ENCODE measurements at regions not wholly inside any gene's neighbourhood (a gene's known extent, or its start where the extent isn't known, plus 50 kb on each side); places are given as distances from the start of the nearest gene placed in this dataset.

DNA sequence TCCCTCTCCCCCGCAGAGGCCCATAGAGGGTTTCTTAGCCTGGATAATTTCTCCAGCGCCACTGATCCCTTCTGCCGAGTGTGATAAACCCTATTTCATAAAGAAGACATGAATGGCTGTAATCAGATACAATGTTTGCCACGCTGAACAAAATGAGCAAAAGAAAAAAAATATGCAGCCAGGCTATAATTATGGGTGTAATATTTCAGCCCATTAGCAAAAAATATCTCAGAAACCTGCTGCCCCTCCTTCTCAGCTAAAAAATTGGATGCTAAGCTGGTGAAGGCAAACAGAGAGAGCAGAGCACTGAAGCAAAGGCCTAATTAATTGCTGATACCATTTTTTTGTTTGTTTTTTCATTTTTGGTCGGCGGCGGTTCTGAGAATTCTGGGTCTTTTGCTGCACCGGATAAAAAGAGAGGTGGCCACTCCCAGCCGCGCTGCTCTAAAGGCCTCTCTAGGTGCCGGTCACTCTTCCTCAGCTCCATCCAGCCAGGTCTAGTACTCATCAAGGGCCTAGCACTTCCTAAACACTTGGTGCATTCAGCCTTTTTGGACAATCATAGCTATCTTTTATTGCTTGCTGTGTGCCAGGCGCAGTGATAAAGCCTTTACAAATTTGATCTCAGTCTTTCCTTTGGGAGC, 128.7 kb upstream of the TLE3 start:
- no peak for DNase-seq (ENCODE audit: low read depth, low spot score)
- H3K36me3 ChIP-seq (ENCODE audit: insufficient read depth, insufficient read length, low read length), result no peaks in the 10 kb centered on the region
- H3K27me3 ChIP-seq (ENCODE audit: insufficient read depth, insufficient read length), result no peaks in the 10 kb centered on the region
- TF ChIP-seq YY1 (IDR thresholded peaks at IDR 0.05; ENCODE audit: insufficient read depth, insufficient read length) (no peak), ZNF274 (IDR thresholded peaks at IDR 0.05; ENCODE audit: low read depth, low read length) (no peak), SUZ12 (IDR thresholded peaks at IDR 0.05; ENCODE audit: extremely low read depth, insufficient read depth, insufficient read length) (no peak)
- no peaks in the 10 kb centered on the region for H3K4me1 ChIP-seq (ENCODE audit: insufficient read depth, insufficient read length)
- no peak overlapping the region for H3K4me3 ChIP-seq (ENCODE audit: insufficient read length, low read depth)
- H3K9ac ChIP-seq (ENCODE audit: insufficient read length, low read depth), result no peak overlapping the region
- H3K9me3 ChIP-seq (ENCODE audit: insufficient read depth, low read length), result peaks cover 18% of the 10 kb centered on the region

DNA sequence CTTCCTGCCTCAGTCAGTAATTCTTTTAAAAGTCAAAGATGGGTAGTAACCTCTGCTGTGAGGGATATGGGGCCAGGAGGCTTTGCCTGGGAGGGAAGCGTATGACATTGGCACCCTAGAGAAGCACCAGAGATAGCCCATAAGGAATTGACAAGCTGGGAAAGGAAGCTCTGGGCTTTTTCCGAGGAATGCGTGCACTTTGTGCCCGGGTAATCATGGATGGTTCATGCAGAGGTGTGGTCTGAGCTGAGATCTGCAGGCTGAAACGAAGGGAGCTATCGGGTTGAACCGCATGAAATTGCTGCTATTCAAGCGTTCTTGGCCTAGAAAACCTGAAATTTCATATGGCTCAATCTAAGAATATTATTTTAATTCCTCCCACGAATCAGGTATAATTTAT, 127.7 kb upstream of the TLE3 start:
- Histone ChIP-seq H3K36me3 (ENCODE audit: insufficient read depth, insufficient read length, low read length) (no peaks in the 10 kb centered on the region), H3K9ac (ENCODE audit: insufficient read length, low read depth) (no peak overlapping the region), H3K27me3 (ENCODE audit: insufficient read depth, insufficient read length) (no peaks in the 10 kb centered on the region), H3K4me3 (ENCODE audit: insufficient read length, low read depth) (no peak overlapping the region), H3K4me1 (ENCODE audit: insufficient read depth, insufficient read length) (no peaks in the 10 kb centered on the region), H3K9me3 (ENCODE audit: insufficient read depth, low read length) (peaks cover 8% of the 10 kb centered on the region; the same call in 1 of the 2 replicates)
- no peak for DNase-seq (ENCODE audit: low read depth, low spot score)
- TF ChIP-seq ZNF274 (IDR thresholded peaks at IDR 0.05; ENCODE audit: low read depth, low read length), result no peak
- TF ChIP-seq SUZ12 (IDR thresholded peaks at IDR 0.05; ENCODE audit: extremely low read depth, insufficient read depth, insufficient read length), result no peak
- no peak for TF ChIP-seq YY1 (IDR thresholded peaks at IDR 0.05; ENCODE audit: insufficient read depth, insufficient read length)

DNA sequence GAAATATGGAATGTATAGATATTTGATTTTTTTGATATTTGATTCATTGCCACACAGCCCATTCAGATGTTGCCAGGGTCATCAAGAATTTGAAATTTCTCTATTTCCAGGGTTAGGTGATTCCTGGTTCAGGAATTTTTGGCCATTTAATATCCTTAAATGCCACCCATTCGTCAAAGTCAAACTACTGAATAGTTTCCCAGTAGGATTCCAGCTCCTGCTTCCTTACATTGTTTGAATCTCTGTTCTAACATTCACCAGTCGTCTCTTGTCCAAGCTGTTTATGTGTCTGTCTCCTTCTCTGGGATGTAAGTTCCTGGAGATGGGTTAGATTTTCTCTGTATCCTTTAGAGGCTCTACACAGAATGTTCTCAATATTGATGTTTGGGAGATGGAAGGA, 124.9 kb upstream of the TLE3 start:
- no peaks in the 10 kb centered on the region for H3K27me3 ChIP-seq (ENCODE audit: insufficient read depth, insufficient read length)
- TF ChIP-seq ZNF274 (IDR thresholded peaks at IDR 0.05; ENCODE audit: low read depth, low read length) (no peak), SUZ12 (IDR thresholded peaks at IDR 0.05; ENCODE audit: extremely low read depth, insufficient read depth, insufficient read length) (no peak), YY1 (IDR thresholded peaks at IDR 0.05; ENCODE audit: insufficient read depth, insufficient read length) (no peak)
- no peaks in the 10 kb centered on the region for H3K9me3 ChIP-seq (ENCODE audit: insufficient read depth, low read length)
- H3K36me3 ChIP-seq (ENCODE audit: insufficient read depth, insufficient read length, low read length), result no peaks in the 10 kb centered on the region
- no peak for DNase-seq (ENCODE audit: low read depth, low spot score)
- H3K9ac ChIP-seq (ENCODE audit: insufficient read length, low read depth), result no peak overlapping the region
- peaks cover 3% of the 10 kb centered on the region for H3K4me1 ChIP-seq (ENCODE audit: insufficient read depth, insufficient read length)
- H3K4me3 ChIP-seq (ENCODE audit: insufficient read length, low read depth), result no peak overlapping the region

DNA sequence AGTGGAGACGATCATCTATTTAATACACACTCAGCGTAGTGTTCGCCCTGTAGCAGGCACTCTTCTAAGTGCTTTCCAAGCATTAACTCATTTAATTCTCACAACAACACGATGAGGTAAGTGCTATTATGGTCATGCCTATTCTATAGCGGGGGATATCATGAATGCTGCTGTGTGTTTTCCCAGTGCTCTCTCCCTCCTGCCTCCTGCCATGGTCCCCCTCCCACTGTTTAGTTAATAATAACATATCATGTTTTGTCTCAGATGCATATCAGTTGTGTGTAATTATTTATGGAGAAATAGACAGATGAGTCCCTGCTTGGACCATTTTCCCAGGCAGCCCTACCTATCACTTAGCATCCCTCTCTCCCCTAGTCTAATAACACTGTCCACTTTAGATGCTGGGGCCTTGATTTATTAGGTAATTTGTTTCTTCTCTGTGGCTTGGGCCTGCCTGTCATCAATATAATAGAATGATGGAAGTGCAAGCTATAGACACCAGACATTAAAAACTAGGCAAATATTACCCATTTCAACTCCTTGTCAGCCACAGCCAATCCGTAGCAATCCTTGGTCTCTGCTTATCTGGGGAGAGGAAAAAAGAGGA, 122.9 kb upstream of the TLE3 start:
- no peaks in the 10 kb centered on the region for H3K9me3 ChIP-seq (ENCODE audit: insufficient read depth, low read length)
- DNase-seq (ENCODE audit: low read depth, low spot score), result no peak
- peaks cover 6% of the 10 kb centered on the region for H3K4me1 ChIP-seq (ENCODE audit: insufficient read depth, insufficient read length)
- H3K36me3 ChIP-seq (ENCODE audit: insufficient read depth, insufficient read length, low read length), result no peaks in the 10 kb centered on the region
- TF ChIP-seq SUZ12 (IDR thresholded peaks at IDR 0.05; ENCODE audit: extremely low read depth, insufficient read depth, insufficient read length), result no peak
- no peak for TF ChIP-seq YY1 (IDR thresholded peaks at IDR 0.05; ENCODE audit: insufficient read depth, insufficient read length)
- no peak for TF ChIP-seq ZNF274 (IDR thresholded peaks at IDR 0.05; ENCODE audit: low read depth, low read length)
- no peak overlapping the region for H3K9ac ChIP-seq (ENCODE audit: insufficient read length, low read depth)
- no peak overlapping the region for H3K4me3 ChIP-seq (ENCODE audit: insufficient read length, low read depth)
- H3K27me3 ChIP-seq (ENCODE audit: insufficient read depth, insufficient read length), result no peaks in the 10 kb centered on the region

DNA sequence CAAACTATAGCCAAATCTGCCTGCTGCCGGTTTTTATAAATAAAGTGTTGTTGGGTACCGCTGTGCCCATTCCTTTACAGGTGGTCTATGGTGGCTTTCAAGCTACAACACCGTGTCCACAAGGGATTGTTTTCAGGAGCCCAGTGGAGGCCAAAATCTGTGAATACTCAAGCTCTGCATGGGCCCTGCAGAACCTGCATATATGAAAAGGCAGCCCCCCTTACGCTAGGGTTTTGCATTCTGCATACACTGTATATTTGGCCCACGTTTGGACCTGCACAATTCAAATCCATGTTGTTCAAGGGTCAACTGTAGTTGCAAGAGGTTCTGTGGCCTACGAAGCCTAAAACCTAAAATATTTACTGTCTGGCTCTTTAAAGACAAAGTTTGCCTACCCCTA, 122.2 kb upstream of the TLE3 start:
- H3K4me3 ChIP-seq (ENCODE audit: insufficient read length, low read depth), result no peak overlapping the region
- H3K27me3 ChIP-seq (ENCODE audit: insufficient read depth, insufficient read length), result no peaks in the 10 kb centered on the region
- peaks cover 11% of the 10 kb centered on the region for H3K4me1 ChIP-seq (ENCODE audit: insufficient read depth, insufficient read length)
- H3K36me3 ChIP-seq (ENCODE audit: insufficient read depth, insufficient read length, low read length), result no peaks in the 10 kb centered on the region
- no peaks in the 10 kb centered on the region for H3K9me3 ChIP-seq (ENCODE audit: insufficient read depth, low read length)
- TF ChIP-seq ZNF274 (IDR thresholded peaks at IDR 0.05; ENCODE audit: low read depth, low read length), result no peak
- no peak for TF ChIP-seq YY1 (IDR thresholded peaks at IDR 0.05; ENCODE audit: insufficient read depth, insufficient read length)
- no peak for TF ChIP-seq SUZ12 (IDR thresholded peaks at IDR 0.05; ENCODE audit: extremely low read depth, insufficient read depth, insufficient read length)
- no peak overlapping the region for H3K9ac ChIP-seq (ENCODE audit: insufficient read length, low read depth)
- DNase-seq (ENCODE audit: low read depth, low spot score), result no peak

DNA sequence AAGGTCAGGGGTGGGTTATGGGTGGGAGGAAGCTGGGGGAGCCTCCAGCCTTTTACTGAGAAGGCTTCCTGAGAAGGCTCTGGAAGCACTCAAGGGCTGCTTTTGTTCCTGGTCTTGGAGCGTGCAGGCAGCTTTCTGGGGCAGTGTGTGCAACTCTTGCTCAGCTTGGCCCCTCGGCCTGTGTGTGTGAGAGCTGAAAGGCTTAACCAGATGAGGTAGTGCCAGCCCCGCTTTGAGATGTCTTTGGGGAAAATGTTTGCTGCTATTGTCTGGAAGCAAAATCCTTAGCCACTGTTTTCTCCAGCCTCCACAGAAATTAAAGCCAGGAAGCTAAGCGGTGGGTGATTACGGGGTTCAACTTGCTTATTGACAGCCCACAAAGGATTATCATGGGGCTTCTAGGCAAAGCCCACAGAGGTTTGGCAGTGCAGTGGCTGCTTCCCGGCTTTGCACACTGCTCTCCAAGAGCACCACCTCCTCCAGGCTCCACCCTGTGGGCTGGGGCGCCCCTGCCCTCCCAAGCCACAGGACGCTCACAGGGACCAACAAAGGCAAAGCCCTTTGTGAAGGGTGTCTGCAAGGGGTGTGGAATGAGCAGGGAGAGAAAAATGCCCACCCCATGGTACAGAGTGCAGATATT, 121.7 kb upstream of the TLE3 start:
- Histone ChIP-seq H3K9ac (ENCODE audit: insufficient read length, low read depth) (no peak overlapping the region), H3K27me3 (ENCODE audit: insufficient read depth, insufficient read length) (no peaks in the 10 kb centered on the region), H3K36me3 (ENCODE audit: insufficient read depth, insufficient read length, low read length) (no peaks in the 10 kb centered on the region), H3K4me1 (ENCODE audit: insufficient read depth, insufficient read length) (peaks cover 11% of the 10 kb centered on the region), H3K9me3 (ENCODE audit: insufficient read depth, low read length) (no peaks in the 10 kb centered on the region), H3K4me3 (ENCODE audit: insufficient read length, low read depth) (no peak overlapping the region)
- no peak for DNase-seq (ENCODE audit: low read depth, low spot score)
- TF ChIP-seq ZNF274 (IDR thresholded peaks at IDR 0.05; ENCODE audit: low read depth, low read length) (no peak), YY1 (IDR thresholded peaks at IDR 0.05; ENCODE audit: insufficient read depth, insufficient read length) (no peak), SUZ12 (IDR thresholded peaks at IDR 0.05; ENCODE audit: extremely low read depth, insufficient read depth, insufficient read length) (no peak)

Data from NT2/D1 (cell line).